ENCODE measurements at regions not wholly inside any gene's neighbourhood (a gene's known extent, or its start where the extent isn't known, plus 50 kb on each side); places are given as distances from the start of the nearest gene placed in this dataset.

GRCh38 chr14:83969998-83970397 is 1559.9 kb upstream of the FLRT2 start:
- Histone ChIP-seq H3K9me3 (no peaks in the 10 kb centered on the region), H3K36me3 (no peaks in the 10 kb centered on the region), H3K4me3 (replicated peaks in 1 of 3) (no peak overlapping the region), H3K27ac (no peak overlapping the region), H3K27me3 (no peaks in the 10 kb centered on the region), H3K4me1 (no peaks in the 10 kb centered on the region)
- DNase-seq = no peak
- TF ChIP-seq POLR2A (IDR thresholded peaks at IDR 0.05) = no peak
- TF ChIP-seq CTCF (IDR thresholded peaks at IDR 0.05) = no peak
- intact Hi-C loops (cut with DNase I) = no loop called here
- 79 to 89% methylated on average over 5 of the region's 5 CpGs for WGBS, 2 donors

- DNase-seq = no peak
- WGBS, 2 donors = 83 to 91% methylated on average over 3 of the region's 3 CpGs
- intact Hi-C loops (cut with DNase I) = no loop called here
- Histone ChIP-seq H3K27me3 (no peaks in the 10 kb centered on the region), H3K9me3 (no peaks in the 10 kb centered on the region), H3K4me3 (replicated peaks in 1 of 3) (no peak overlapping the region), H3K36me3 (no peaks in the 10 kb centered on the region), H3K27ac (no peak overlapping the region), H3K4me1 (peaks cover 0 to 5% of the 10 kb centered on the region in 2 donors)
- TF ChIP-seq CTCF (IDR thresholded peaks at IDR 0.05) (no peak), POLR2A (IDR thresholded peaks at IDR 0.05) (no peak)
Measured at GRCh38 chr14:83972631-83973030, 1557.3 kb upstream of the FLRT2 start.

GRCh38 chr14:83974647-83975163 is 1555.2 kb upstream of the FLRT2 start:
- TF ChIP-seq CTCF (IDR thresholded peaks at IDR 0.05) (no peak), POLR2A (IDR thresholded peaks at IDR 0.05) (no peak)
- no peak for DNase-seq
- no peak overlapping the region for H3K4me3 ChIP-seq (replicated peaks in 1 of 3)
- intact Hi-C loops (cut with DNase I) = no loop called here
- H3K27ac ChIP-seq = no peak overlapping the region
- no peaks in the 10 kb centered on the region for H3K27me3 ChIP-seq
- WGBS, 2 donors = 88 to 94% methylated on average over 5 of the region's 5 CpGs
- H3K9me3 ChIP-seq = no peaks in the 10 kb centered on the region
- no peaks in the 10 kb centered on the region for H3K36me3 ChIP-seq
- H3K4me1 ChIP-seq = peaks cover 0 to 5% of the 10 kb centered on the region in 2 donors

- Histone ChIP-seq H3K4me1 (peaks cover 0 to 5% of the 10 kb centered on the region in 2 donors), H3K9me3 (no peaks in the 10 kb centered on the region), H3K36me3 (no peaks in the 10 kb centered on the region), H3K27ac (no peak overlapping the region), H3K4me3 (replicated peaks in 1 of 3) (no peak overlapping the region), H3K27me3 (no peaks in the 10 kb centered on the region)
- DNase-seq = no peak
- 72 to 77% methylated on average over 2 of the region's 2 CpGs for WGBS, 2 donors
- no peak for TF ChIP-seq POLR2A (IDR thresholded peaks at IDR 0.05)
- no peak for TF ChIP-seq CTCF (IDR thresholded peaks at IDR 0.05)
- intact Hi-C loops (cut with DNase I) = no loop called here
Measured at GRCh38 chr14:83975435-83975834, 1554.5 kb upstream of the FLRT2 start.

- TF ChIP-seq CTCF (IDR thresholded peaks at IDR 0.05) = no peak
- TF ChIP-seq POLR2A (IDR thresholded peaks at IDR 0.05) = no peak
- WGBS, 2 donors = 53 to 57% methylated on average over 7 of the region's 7 CpGs
- Histone ChIP-seq H3K9me3 (no peaks in the 10 kb centered on the region), H3K4me1 (peaks cover 0 to 5% of the 10 kb centered on the region in 2 donors), H3K27me3 (no peaks in the 10 kb centered on the region), H3K4me3 (replicated peaks in 1 of 3) (no peak overlapping the region), H3K36me3 (no peaks in the 10 kb centered on the region), H3K27ac (no peak overlapping the region)
- peak in 1 of 2 donors; percentile 3 for DNase-seq
- intact Hi-C loops (cut with DNase I) = no loop called here
Measured at GRCh38 chr14:83975841-83976770, 1553.8 kb upstream of the FLRT2 start.
